ENCODE measurements at regions not wholly inside any gene's neighbourhood (a gene's known extent, or its start where the extent isn't known, plus 50 kb on each side); places are given as distances from the start of the nearest gene placed in this dataset.

GRCh38 chr4:166680796-166681195, 553.5 kb downstream of the SPOCK3 start:
- TF ChIP-seq CTCF (IDR thresholded peaks at IDR 0.05 in 4 of 5, conservative IDR thresholded peaks at IDR 0.05 in 1 of 5) (no peak), POLR2A (IDR thresholded peaks at IDR 0.05) (no peak)
